ENCODE measurements at regions not wholly inside any gene's neighbourhood (a gene's known extent, or its start where the extent isn't known, plus 50 kb on each side); places are given as distances from the start of the nearest gene placed in this dataset.

GRCh38 chr2:226639550-226639949 is 160.1 kb downstream of the IRS1 start:
- Histone ChIP-seq H3K4ac (ENCODE audit: low read depth, low read length) (no peak overlapping the region), H3K79me2 (ENCODE audit: insufficient read depth, low read length) (no peaks in the 10 kb centered on the region), H3K18ac (ENCODE audit: insufficient read length, low read depth, low read length) (no peak overlapping the region), H3K9me3 (ENCODE audit: control insufficient read depth, low read depth, low read length) (no peaks in the 10 kb centered on the region), H2AFZ (ENCODE audit: low read length) (no peak overlapping the region), H2BK5ac (ENCODE audit: insufficient read length, low read length) (no peak overlapping the region), H2BK15ac (ENCODE audit: low read depth, low read length) (no peak overlapping the region), H2BK120ac (ENCODE audit: low read depth, low read length, poor library complexity, severe bottlenecking) (no peak overlapping the region), H3K14ac (ENCODE audit: insufficient read depth, low read length) (no peak overlapping the region), H3K4me2 (ENCODE audit: insufficient read depth, insufficient read length, low read length) (no peak overlapping the region), H3K27ac (ENCODE audit: insufficient read length, low read depth, low read length) (no peak overlapping the region), H3K4me1 (ENCODE audit: insufficient read depth, low read length) (no peaks in the 10 kb centered on the region), H3T11ph (ENCODE audit: low read length) (no peak overlapping the region), H3K23me2 (ENCODE audit: insufficient read length, low read depth, low read length, poor library complexity, severe bottlenecking) (no peaks in the 10 kb centered on the region), H4K20me1 (ENCODE audit: control insufficient read depth, insufficient read depth, insufficient read length) (no peaks in the 10 kb centered on the region), H3K79me1 (ENCODE audit: insufficient read depth, low read depth, low read length, poor library complexity, severe bottlenecking) (no peaks in the 10 kb centered on the region), H3K9ac (ENCODE audit: extremely low read depth, insufficient read length, low read length) (no peak overlapping the region), H3K23ac (ENCODE audit: insufficient read length, low read depth, low read length) (no peak overlapping the region), H3K27me3 (ENCODE audit: insufficient read depth, low read length) (no peaks in the 10 kb centered on the region), H2BK20ac (ENCODE audit: low read depth, low read length, poor library complexity, severe bottlenecking) (no peak overlapping the region), H4K91ac (ENCODE audit: insufficient read length, low read depth, low read length) (no peak overlapping the region), H3K56ac (ENCODE audit: insufficient read length, low read depth, low read length) (no peak overlapping the region), H4K8ac (replicated peaks; ENCODE audit: insufficient read length, low read depth, low read length) (no peak overlapping the region), H2AK5ac (ENCODE audit: insufficient read length, low read length) (no peak overlapping the region), H4K5ac (ENCODE audit: insufficient read length, low read depth, low read length) (no peak overlapping the region), H2BK12ac (ENCODE audit: insufficient read length, low read depth, low read length) (no peak overlapping the region)
- no peak for TF ChIP-seq CTCF (conservative IDR thresholded peaks at IDR 0.05)
- no peaks in the 10 kb centered on the region for H3K27me3 Mint-ChIP-seq (ENCODE audit: low read depth)
- peaks cover 5% of the 10 kb centered on the region in 2 experiments for H3K4me1 Mint-ChIP-seq
- H3K4me3 Mint-ChIP-seq, result no peak overlapping the region
- H3K27ac Mint-ChIP-seq, result no peak overlapping the region
- peaks cover 0 to 12% (median 5%) of the 10 kb centered on the region in 3 experiments; a peak in 4 of 7 replicates for H3K36me3 Mint-ChIP-seq (ENCODE audit: insufficient read depth in 1 of 3, low read depth in 3 of 3)
- peaks cover 9 to 10% of the 10 kb centered on the region in 2 experiments; a peak in 4 of 5 replicates for H3K9me3 Mint-ChIP-seq
- no peak for DNase-seq
- WGBS (ENCODE audit: extremely low coverage, insufficient read length, low lambda C conversion rate), result no CpG with 5 or more reads among the region's 2 CpGs

Measured in H9 (cell line).